NCI-H226 (cell line): ENCODE measurements at regions not wholly inside any gene's neighbourhood (a gene's known extent, or its start where the extent isn't known, plus 50 kb on each side); places are given as distances from the start of the nearest gene placed in this dataset.
"Not testable (repeated sequence)": the region's sequence is repeated elsewhere in the genome, so short reads cannot be mapped to it uniquely, and the experiment has no call there.

ENCODE experiments used
- DNase-seq: peaks from one replicate; pipeline ENCODE4 v3.0.0-alpha.2; 2015

- DNase-seq, result peak; percentile 28
These were observed 460.4 kb upstream of the RORB start for GRCh38 chr9:74036549-74037231.

DNA sequence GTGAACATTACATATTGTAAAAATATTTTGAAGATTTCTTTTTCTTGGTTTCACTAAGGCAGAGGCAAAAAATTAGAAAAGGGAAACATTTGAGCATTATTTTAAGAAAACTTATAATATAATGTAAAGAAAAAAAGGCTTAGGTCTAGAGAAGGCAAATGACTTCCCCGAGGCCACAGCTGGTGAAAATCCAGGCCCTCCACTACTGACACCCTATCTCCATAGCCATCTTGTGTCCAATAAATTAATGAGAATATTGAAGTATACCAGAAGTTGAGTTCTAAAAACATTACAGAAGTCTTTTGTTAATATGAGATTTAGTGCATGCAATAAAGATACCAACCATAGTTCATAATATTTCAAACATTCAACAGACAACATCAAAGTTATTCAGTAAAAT is 459.9 kb upstream of the RORB start:
- no peak for DNase-seq

- no peak for DNase-seq
These were observed 455.5 kb upstream of the RORB start for GRCh38 chr9:74041588-74041987.

DNA sequence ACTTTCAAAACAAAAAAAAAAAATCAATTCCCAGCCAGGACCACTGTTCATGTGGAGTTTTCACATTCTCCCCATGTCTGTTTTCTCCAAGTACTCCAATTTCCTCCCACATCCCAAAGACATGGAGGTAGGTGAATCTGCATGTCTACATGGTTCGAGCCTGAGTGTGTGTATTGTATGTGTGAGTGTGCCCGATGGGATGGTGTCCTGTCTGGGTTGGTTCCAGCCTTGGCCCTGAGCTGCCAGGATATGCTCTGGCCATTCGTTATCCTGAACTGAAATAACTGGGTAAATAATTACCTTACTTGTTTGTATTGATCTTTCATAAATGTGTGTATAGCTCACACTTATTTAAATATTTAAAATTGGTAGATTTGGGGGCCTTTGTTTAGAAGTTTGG is 452.3 kb upstream of the RORB start:
- no peak for DNase-seq

DNA sequence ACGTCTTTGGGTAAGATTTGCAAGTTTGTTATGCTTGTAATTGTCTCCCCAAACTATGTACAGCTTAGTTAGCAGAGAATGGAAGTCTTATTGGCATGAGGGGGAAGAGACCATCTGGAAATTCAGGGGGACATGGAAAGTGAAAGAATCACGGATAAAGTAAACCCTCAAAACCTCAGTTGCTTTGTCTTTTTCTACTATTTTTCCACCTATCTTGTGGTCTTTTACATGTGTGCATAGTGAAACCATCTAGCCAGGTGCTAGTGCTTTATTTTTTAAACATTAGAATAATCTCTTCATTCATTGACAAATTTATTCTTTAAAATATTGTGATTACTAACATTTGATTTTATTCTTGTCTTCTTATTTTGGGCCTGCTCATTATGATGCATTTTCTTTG is 441.1 kb upstream of the RORB start:
- no peak for DNase-seq

DNA sequence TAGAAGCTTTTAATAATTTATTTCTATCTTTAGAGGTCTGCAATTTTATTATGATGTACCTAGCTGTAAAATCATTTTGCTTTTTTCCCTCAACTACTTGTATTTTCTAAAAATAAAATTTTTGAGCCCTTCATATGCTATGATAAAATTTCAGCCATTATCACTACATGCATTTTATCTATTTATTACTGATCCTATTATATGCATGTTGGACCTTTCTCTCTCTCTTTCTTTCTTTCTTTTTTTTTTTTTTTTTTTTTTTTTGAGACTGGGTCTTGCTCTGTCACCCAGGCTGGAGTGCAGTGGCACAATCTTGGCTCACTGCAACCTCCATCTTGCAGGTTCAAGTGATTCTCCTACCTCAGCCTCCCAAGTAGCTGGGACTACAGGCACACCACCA is 440.1 kb upstream of the RORB start:
- DNase-seq, result not testable (repeated sequence)

DNA sequence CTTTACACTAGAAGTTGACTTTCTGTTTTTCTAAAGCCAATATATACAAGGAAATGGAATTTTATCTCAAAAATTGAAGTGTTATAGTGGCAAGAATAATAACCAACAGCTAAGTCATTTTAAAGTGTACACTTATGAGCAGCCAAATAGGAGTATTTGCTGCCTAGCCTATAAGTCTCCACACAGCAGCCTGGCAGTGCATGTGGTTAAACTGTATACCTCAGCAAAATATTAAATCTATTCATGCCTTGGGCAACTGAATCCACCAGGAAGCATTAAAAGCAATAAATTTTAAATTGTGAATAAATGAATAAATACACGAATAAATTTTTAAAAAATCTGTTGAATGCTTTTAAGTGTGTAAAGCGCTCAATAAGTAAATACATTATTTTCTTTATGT is 432.4 kb upstream of the RORB start:
- DNase-seq, result no peak

GRCh38 chr9:74066128-74066527 is 431.0 kb upstream of the RORB start:
- DNase-seq, result no peak

DNA sequence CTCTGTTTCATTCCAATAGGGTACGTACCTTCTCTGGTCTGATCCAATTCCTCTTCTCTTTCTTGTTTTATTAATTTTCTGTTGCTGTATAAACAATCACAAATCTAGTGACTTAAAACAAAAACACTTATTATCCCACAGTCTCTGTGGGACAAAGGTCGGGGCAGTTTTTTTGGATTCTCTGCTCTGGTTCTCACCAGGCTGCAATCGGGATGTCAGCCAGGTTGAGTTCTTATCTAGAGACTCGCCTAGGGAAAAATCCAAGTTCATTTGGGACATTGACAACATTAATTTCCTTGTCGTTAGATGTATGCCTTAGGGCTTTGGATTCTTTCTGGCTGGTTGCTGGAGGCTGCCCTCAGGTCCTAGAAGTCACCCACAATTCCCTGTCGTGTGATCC is 430.5 kb upstream of the RORB start:
- no peak for DNase-seq

- DNase-seq, result no peak
These were observed 425.6 kb upstream of the RORB start for GRCh38 chr9:74071502-74071901.

DNA sequence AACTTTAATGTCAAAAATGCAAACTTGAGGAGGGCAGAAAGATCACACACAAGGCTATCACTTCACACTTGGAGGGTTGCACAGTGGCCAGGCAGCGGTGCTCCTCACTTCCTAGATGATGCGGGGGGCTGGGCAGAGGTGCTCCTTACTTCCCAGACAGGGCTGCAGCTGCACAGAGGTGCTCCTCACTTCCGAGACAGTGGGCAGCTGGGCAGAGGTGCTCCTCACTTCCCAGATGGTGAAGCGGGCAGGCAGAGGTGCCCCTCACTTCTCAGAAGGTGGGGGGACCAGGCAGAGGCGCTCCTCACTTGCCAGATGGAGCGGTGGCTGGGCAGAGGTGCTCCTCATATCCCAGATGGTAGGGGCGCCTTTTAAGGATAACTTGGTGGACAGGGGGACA is 423.2 kb upstream of the RORB start:
- DNase-seq, result no peak

GRCh38 chr9:74078647-74079046 is 418.5 kb upstream of the RORB start:
- peak; percentile 95 for DNase-seq

DNA sequence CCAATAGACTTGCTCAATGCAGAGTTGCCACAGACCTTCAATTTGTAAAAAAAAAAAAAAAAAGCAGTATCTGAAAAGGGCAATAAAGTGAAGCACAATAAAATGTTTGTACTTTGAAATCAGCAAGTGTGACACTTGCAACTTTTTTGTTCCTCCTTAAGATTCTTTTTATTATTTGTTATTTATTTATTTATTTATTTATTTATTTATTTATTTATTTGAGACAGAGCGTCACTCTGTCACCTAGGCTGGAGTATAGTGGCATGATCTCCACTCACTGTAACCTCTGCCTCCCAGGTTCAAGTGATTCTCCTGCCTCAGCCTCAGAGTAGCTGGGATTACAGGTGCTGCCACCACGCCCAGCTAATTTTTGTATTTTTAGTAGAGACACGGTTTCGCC is 416.5 kb upstream of the RORB start:
- DNase-seq, result not testable (repeated sequence)

- no peak for DNase-seq
These were observed 413.3 kb upstream of the RORB start for GRCh38 chr9:74083681-74084433.

DNA sequence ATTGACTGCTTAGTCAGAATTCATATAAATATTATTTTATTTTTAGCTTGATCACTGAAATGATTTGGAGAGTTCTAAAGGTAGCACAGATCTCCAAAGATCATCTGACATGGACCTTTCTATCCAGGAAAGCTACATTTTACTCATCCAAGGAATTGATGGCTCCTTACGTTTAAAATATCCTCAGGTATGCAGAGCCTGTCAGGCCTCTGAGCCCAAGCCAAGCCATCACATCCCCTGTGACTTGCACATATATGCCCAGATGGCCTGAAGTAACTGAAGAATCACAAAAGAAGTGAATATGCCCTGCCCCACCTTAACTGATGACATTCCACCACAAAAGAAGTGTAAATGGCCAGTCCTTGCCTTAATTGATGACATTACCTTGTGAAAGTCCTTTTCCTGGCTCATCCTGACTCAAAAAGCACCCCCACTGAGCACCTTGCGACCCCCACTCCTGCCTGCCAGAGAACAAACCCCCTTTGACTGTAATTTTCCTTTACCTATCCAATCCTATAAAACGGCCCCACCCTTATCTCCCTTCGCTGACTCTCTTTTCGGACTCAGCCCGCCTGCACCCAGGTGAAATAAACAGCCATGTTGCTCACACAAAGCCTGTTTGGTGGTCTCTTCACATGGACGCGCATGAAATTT is 411.6 kb upstream of the RORB start:
- not testable (repeated sequence) for DNase-seq

- DNase-seq, result not testable (repeated sequence)
These were observed 406.2 kb upstream of the RORB start for GRCh38 chr9:74090921-74091320.

- DNase-seq, result no peak
These were observed 404.7 kb upstream of the RORB start for GRCh38 chr9:74092491-74092834.

DNA sequence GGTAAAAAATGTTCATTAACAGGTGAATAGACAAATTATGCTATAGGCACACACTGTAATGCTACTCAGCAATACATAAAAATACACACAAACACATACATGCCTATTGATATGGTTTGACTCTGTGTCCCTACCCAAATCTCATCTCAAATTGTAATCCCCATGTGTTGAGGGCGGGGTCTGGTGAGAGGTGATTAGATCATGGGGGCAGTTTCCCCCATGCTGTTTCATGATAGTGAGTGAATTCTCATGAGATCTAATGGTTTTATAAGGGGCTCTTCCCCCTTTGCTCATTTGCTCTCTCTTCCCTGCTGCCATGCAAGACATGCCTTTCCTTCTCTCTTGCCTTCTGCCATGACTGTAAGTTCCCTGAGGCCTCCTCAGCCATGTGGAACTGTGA is 403.1 kb upstream of the RORB start:
- DNase-seq, result not testable (repeated sequence)

DNA sequence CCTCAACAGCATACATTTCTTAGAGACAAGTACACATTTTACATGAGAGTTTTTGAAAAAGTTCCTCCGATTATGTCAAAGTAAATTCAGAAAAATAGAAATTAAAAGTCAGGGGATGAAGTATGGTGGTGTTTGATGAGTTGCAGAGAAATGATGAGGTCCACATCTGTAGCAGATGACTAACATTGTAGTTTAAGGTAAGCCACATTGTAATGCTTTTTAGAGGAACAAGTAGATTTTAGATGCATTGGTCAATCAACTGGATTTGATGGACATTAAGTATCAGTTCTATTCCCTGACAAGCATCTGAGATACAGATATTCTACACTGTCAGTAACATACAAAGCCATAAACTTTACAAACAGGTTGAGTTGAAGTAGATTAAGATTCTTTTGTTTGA is 402.4 kb upstream of the RORB start:
- DNase-seq, result no peak

DNA sequence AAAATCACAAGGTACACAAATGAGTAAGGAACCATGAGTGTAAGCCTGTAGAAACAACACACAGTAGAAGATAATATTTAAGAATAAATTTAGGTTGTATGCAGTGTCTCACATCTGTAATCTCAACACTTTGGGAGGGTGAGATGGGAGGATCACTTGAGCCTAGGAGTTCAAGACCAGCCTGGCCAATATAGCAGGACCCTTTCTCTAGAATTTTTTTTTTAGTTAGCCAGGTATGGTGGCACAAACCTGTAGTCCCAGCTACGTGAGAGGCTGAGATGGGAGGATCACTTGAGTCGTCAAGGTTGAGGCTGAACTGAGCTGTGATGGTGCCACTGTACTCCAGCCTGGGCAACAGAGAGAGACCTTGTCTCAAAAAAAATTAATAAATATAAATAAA is 401.2 kb upstream of the RORB start:
- DNase-seq, result no peak

DNA sequence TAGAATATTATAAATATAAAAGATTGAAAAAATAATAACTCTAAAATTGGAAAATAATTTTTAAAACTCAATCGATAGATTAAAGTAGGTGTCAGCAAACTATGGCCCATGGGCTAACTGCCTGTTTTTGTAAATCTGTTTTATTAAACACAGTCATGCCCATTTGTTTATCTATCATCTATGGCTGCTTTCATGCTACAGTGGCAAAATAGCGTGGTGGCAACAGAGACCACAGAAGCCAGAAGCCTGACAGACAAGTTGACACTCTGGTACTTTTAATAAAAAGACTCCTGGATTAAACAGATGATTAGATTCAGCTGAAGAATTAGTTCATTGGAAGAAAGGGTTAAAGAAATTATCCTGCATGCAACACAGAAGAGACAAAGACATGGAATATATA is 400.7 kb upstream of the RORB start:
- DNase-seq, result no peak

GRCh38 chr9:74100042-74100441 is 397.1 kb upstream of the RORB start:
- DNase-seq, result no peak

DNA sequence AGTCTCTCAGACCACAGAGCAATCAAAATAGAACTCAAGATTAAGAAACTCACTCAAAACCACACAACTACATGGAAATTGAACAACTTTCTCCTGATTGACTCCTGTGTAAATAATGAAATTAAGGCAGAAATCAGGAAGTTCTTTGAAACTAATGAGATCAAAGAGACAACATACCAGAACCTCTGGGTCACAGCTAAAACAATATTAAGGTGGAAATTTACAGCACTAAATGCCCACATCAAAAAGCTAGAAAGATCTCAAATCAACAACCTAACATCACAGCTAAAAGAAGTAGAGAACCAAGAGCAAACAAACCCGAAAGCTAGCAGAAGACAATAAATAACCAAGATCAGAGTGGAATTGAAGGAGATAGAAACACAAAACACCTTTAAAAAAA is 395.0 kb upstream of the RORB start:
- not testable (repeated sequence) for DNase-seq

DNA sequence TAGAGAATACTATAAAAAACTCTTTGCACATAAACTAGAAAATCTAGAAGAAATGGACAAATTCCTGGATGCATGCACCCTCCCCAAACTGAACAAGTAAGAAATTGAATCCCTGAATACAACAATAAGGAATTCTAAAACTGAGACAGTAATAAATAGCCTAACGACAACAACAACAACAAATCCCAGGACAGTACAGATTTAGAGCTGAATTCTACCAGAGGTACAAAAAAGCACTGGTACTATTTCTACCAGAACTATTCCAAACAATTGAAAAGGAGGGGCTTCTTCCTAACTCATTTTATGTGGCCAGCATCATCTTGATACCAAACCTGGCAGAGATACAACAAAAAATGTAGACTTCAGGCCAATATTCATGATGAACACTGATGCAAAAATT is 394.4 kb upstream of the RORB start:
- DNase-seq, result no peak
